ENCODE measurements at regions not wholly inside any gene's neighbourhood (a gene's known extent, or its start where the extent isn't known, plus 50 kb on each side); places are given as distances from the start of the nearest gene placed in this dataset.

DNA sequence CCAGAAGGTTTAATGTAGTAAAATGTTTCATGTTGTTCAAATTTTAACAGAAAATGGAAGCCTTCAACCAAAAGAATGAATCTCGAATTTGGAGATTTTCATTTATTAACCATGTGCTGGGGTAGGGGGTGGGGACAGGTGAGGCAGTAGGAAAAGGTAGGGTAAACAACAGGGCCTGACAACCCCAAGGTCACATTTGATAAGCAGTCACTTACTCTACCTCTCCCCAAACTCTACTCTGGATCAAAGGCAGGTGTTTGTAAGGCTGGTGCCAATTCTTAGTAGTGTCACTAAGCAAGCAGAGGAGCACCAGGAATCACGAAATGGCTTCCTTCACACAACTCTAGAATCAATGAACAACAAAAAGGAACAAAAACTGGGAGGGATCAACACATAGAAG, 138.0 kb downstream of the ZFAND4 start:
- POLR2A ChIA-PET, result no interaction called here
- H3K4me1 Mint-ChIP-seq (ENCODE audit: low read depth), result peaks cover 25% of the 10 kb centered on the region
- TF ChIP-seq, protein P1, sequence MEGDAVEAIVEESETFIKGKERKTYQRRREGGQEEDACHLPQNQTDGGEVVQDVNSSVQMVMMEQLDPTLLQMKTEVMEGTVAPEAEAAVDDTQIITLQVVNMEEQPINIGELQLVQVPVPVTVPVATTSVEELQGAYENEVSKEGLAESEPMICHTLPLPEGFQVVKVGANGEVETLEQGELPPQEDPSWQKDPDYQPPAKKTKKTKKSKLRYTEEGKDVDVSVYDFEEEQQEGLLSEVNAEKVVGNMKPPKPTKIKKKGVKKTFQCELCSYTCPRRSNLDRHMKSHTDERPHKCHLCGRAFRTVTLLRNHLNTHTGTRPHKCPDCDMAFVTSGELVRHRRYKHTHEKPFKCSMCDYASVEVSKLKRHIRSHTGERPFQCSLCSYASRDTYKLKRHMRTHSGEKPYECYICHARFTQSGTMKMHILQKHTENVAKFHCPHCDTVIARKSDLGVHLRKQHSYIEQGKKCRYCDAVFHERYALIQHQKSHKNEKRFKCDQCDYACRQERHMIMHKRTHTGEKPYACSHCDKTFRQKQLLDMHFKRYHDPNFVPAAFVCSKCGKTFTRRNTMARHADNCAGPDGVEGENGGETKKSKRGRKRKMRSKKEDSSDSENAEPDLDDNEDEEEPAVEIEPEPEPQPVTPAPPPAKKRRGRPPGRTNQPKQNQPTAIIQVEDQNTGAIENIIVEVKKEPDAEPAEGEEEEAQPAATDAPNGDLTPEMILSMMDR (IDR thresholded peaks at IDR 0.05), result no peak
- H3K9me3 ChIP-seq (ENCODE audit: control insufficient read depth in 1 of 2, insufficient read depth in 1 of 2, low read length in 2 of 2), result peaks cover 0 to 4% of the 10 kb centered on the region in 2 experiments
- no peak for ATAC-seq (ENCODE audit: poor library complexity)
- H3K27me3 Mint-ChIP-seq, result no peaks in the 10 kb centered on the region
- H3K4me3 Mint-ChIP-seq, result no peak overlapping the region
- no peak overlapping the region for H3K27ac Mint-ChIP-seq
- no peaks in the 10 kb centered on the region for H3K27me3 ChIP-seq (ENCODE audit: control insufficient read depth in 1 of 2, insufficient read depth in 2 of 2, low read length in 2 of 2)
- H3K4me1 ChIP-seq (ENCODE audit: insufficient read depth, low read length), result no peaks in the 10 kb centered on the region
- peaks cover 5% of the 10 kb centered on the region for H3K36me3 ChIP-seq (ENCODE audit: insufficient read depth, low read length)
- no peak overlapping the region for H3K27ac ChIP-seq (ENCODE audit: low read depth in 1 of 2, low read length in 2 of 2)
- H3K9me3 Mint-ChIP-seq, result no peaks in the 10 kb centered on the region
- H3K4me3 ChIP-seq (ENCODE audit: low read length), result no peak overlapping the region
- H3K36me3 Mint-ChIP-seq (ENCODE audit: low read depth), result peaks cover 68% of the 10 kb centered on the region
- intact Hi-C loops (cut with DNase I, micrococcal nuclease), result loop anchor here in 1 of 2 experiments (5.0 kb wide), 1 partner anchor 88 kb away; no protein-coding TSS in a partner anchor
- CTCF ChIA-PET, result no interaction called here
- DNase-seq, result no peak

DNA sequence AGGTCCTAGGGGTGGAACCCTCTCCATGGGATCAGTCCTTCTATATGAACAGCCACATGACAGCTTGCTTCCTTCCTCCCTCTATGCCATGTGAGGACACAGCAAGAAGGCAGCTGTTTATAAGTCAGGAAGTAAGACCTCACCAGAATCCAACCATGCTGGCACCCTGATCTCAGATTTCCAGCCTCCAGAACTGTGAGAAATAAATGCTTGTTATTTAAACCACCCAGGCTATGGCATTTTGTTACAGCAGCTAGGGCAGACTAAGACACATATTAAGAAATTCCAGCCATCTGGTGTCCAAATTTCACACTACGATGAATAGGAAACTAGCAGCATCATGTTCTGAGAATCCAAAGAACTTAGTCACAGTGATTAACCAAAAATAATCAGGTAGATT, 140.1 kb downstream of the ZFAND4 start:
- peaks cover 73% of the 10 kb centered on the region for H3K36me3 Mint-ChIP-seq (ENCODE audit: low read depth)

DNA sequence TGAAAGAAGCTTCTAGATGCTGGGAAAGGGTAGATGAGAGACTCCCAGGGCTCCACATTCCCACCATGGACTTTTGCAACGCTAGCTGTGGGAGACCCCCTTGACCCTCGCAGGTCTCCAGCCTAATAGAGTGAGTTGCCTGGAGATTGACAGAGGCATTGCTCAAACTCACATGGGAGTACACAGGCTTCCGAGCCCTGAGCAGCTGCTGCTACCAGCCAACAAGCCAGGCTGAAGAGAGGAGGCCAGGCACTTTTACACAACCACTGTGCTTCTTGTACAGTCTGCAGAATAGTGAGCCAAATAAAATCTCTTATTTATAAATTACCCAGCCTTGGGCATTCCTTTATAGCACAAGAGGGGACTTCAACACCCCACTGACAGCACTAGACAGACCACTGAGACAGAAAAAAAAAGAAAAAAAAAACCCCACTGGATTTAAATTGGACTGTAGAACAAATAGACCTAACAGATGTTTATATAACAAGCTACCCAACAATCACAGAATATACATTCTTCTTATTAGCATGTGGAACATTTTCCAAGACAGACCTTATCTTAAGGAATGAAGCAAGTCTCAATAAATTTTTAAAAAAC, 146.2 kb downstream of the ZFAND4 start:
- H3K4me3 Mint-ChIP-seq, result no peak overlapping the region
- TF ChIP-seq, protein P1 (IDR thresholded peaks at IDR 0.05), result no peak
- H3K36me3 Mint-ChIP-seq (ENCODE audit: low read depth), result peaks cover 63% of the 10 kb centered on the region
- Histone ChIP-seq H3K27me3 (ENCODE audit: control insufficient read depth in 1 of 2, insufficient read depth in 2 of 2, low read length in 2 of 2) (no peaks in the 10 kb centered on the region), H3K27ac (ENCODE audit: low read depth in 1 of 2, low read length in 2 of 2) (no peak overlapping the region), H3K4me3 (ENCODE audit: low read length) (no peak overlapping the region), H3K4me1 (ENCODE audit: insufficient read depth, low read length) (no peaks in the 10 kb centered on the region), H3K9me3 (ENCODE audit: control insufficient read depth in 1 of 2, insufficient read depth in 1 of 2, low read length in 2 of 2) (no peaks in the 10 kb centered on the region), H3K36me3 (ENCODE audit: insufficient read depth, low read length) (peaks cover 3% of the 10 kb centered on the region)
- intact Hi-C loops (cut with DNase I, micrococcal nuclease), result no loop called here
- DNase-seq (no peak), ATAC-seq (ENCODE audit: poor library complexity) (no peak)
- POLR2A ChIA-PET, result no interaction called here
- H3K9me3 Mint-ChIP-seq, result no peaks in the 10 kb centered on the region
- H3K27ac Mint-ChIP-seq, result no peak overlapping the region
- CTCF ChIA-PET, result no interaction called here
- H3K4me1 Mint-ChIP-seq (ENCODE audit: low read depth), result peaks cover 42% of the 10 kb centered on the region
- H3K27me3 Mint-ChIP-seq, result no peaks in the 10 kb centered on the region

More for the DNA sequence above, 140.1 kb downstream of the ZFAND4 start:
- Histone ChIP-seq H3K36me3 (ENCODE audit: insufficient read depth, low read length) (peaks cover 5% of the 10 kb centered on the region), H3K27ac (ENCODE audit: low read depth in 1 of 2, low read length in 2 of 2) (no peak overlapping the region), H3K27me3 (ENCODE audit: control insufficient read depth in 1 of 2, insufficient read depth in 2 of 2, low read length in 2 of 2) (no peaks in the 10 kb centered on the region), H3K4me1 (ENCODE audit: insufficient read depth, low read length) (no peaks in the 10 kb centered on the region), H3K9me3 (ENCODE audit: control insufficient read depth in 1 of 2, insufficient read depth in 1 of 2, low read length in 2 of 2) (peaks cover 0 to 4% of the 10 kb centered on the region in 2 experiments), H3K4me3 (ENCODE audit: low read length) (no peak overlapping the region)
- ATAC-seq (ENCODE audit: poor library complexity) (no peak), DNase-seq (no peak)
- H3K9me3 Mint-ChIP-seq, result no peaks in the 10 kb centered on the region
- ChIA-PET POLR2A (no interaction called here), CTCF (no interaction called here)
- H3K4me3 Mint-ChIP-seq, result no peak overlapping the region
- no peak overlapping the region for H3K27ac Mint-ChIP-seq
- peaks cover 37% of the 10 kb centered on the region for H3K4me1 Mint-ChIP-seq (ENCODE audit: low read depth)
- intact Hi-C loops (cut with DNase I, micrococcal nuclease), result loop anchor here in 1 of 2 experiments (5.0 kb wide), 1 partner anchor 90 kb away; no protein-coding TSS in a partner anchor
- no peaks in the 10 kb centered on the region for H3K27me3 Mint-ChIP-seq
- TF ChIP-seq, protein P1 (IDR thresholded peaks at IDR 0.05), result no peak
